BLaER1 (cell line): ENCODE measurements at regions not wholly inside any gene's neighbourhood (a gene's known extent, or its start where the extent isn't known, plus 50 kb on each side); places are given as distances from the start of the nearest gene placed in this dataset.
"Not testable (repeated sequence)": the region's sequence is repeated elsewhere in the genome, so short reads cannot be mapped to it uniquely, and the experiment has no call there.

Experiments used
- H3K27ac ChIP-seq: shearing (Covaris generic); formaldehyde crosslinking; 2 replicates; pipeline ENCODE4 v1.8.1; 2022
- H3K27me3 ChIP-seq: shearing (Covaris generic); formaldehyde crosslinking; 2 replicates; pipeline ENCODE4 v1.8.1; 2022
- H3K36me3 ChIP-seq: shearing (Covaris generic); formaldehyde crosslinking; 2 replicates; pipeline ENCODE4 v1.8.1; 2022
- H3K4me1 ChIP-seq: shearing (Covaris generic); formaldehyde crosslinking; 2 replicates; pipeline ENCODE4 v1.8.1; 2022
- H3K4me2 ChIP-seq: shearing (Covaris generic); formaldehyde crosslinking; 2 replicates; pipeline ENCODE4 v1.8.1; 2022
- H3K4me3 ChIP-seq: shearing (Covaris generic); formaldehyde crosslinking; 2 replicates; pipeline ENCODE4 v1.8.1; 2022
- H3K9ac ChIP-seq: shearing (Covaris generic); formaldehyde crosslinking; 2 replicates; pipeline ENCODE4 v1.8.1; 2022
- H3K9me3 ChIP-seq: shearing (Covaris generic); formaldehyde crosslinking; 2 replicates; pipeline ENCODE4 v1.8.1; 2022
- H4K20me1 ChIP-seq: shearing (Covaris generic); formaldehyde crosslinking; 2 replicates; pipeline ENCODE4 v1.8.1; 2022
- Cebpa-rat ChIP-seq: shearing (Covaris generic); IDR thresholded peaks from 2 replicates; pipeline ENCODE4 v1.8.1; 2022

DNA sequence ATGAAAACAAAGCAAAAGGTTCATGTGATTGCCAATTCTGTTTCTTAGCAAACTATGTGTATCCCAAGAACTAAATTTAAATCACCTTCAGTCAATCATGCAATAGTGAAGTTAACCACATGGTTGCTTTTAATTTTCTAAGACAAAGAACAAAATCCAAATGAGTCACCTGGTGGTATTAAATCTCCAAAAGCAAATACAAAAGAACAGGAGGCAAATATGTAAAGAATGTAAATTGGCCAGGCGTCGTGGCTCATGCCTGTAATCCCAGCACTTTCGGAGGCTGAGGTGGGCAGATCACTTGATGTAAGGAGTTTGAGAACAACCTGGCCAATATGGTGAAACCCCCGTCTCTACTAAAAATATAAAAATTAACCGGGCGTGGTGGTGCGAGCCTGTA lies 54.2 kb upstream of the PIK3R4 start:
- no peaks in the 10 kb centered on the region for H3K4me1 ChIP-seq
- H4K20me1 ChIP-seq: no peaks in the 10 kb centered on the region
- H3K4me2 ChIP-seq: no peak overlapping the region
- TF ChIP-seq Cebpa-rat: no peak
- H3K9ac ChIP-seq: no peak overlapping the region
- H3K27me3 ChIP-seq: no peaks in the 10 kb centered on the region
- no peak overlapping the region for H3K4me3 ChIP-seq
- H3K9me3 ChIP-seq: no peaks in the 10 kb centered on the region
- no peak overlapping the region for H3K27ac ChIP-seq
- H3K36me3 ChIP-seq: no peaks in the 10 kb centered on the region

DNA sequence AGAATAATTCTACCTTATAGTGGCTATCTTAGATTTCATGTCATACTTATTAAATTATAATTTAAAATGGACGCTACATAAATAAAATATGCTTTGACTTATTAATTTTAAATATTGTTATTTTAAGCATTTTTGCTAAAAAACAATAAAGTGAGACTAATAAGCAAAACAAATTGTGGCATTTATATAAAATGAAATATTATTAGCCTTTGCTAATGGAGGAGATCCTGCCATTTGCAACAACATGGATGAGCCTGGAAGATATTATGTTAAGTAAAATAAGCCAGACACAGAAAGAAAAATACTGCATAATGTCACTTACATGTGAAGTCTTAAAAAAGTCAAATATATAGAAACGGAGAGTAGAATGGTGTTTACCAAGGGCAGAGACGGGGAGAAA lies 54.8 kb upstream of the PIK3R4 start:
- no peaks in the 10 kb centered on the region for H3K27me3 ChIP-seq
- TF ChIP-seq Cebpa-rat: no peak
- no peak overlapping the region for H3K4me2 ChIP-seq

DNA sequence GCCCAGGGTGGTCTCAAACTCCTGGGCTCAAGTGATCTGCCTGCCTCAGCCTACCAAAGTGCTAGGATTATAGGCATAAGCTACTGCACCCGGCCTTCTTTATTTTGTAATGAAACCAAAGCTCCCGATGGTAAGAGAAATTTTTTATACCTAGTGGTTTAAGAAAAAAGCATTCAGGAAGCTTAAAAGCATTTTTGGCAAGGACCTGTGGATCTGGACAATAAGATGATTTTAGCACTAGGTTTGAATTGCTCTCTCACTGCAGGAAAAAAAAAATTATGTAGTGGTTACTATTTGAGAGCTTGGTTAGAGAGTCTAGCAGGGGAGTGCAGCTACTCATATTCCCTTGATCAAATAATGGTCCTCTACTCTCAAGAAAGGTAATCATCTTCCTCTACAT lies 64.9 kb upstream of the PIK3R4 start:
- Histone ChIP-seq H4K20me1 (no peaks in the 10 kb centered on the region), H3K9me3 (peaks cover 14% of the 10 kb centered on the region), H3K9ac (no peak overlapping the region), H3K27ac (no peak overlapping the region), H3K4me1 (no peaks in the 10 kb centered on the region), H3K4me2 (no peak overlapping the region), H3K27me3 (no peaks in the 10 kb centered on the region), H3K4me3 (no peak overlapping the region), H3K36me3 (no peaks in the 10 kb centered on the region)
- TF ChIP-seq Cebpa-rat: no peak

More for the DNA sequence above, 54.8 kb upstream of the PIK3R4 start:
- no peak overlapping the region for H3K4me3 ChIP-seq
- H3K27ac ChIP-seq: no peak overlapping the region
- no peaks in the 10 kb centered on the region for H4K20me1 ChIP-seq
- no peaks in the 10 kb centered on the region for H3K4me1 ChIP-seq
- H3K9me3 ChIP-seq: no peaks in the 10 kb centered on the region
- no peak overlapping the region for H3K9ac ChIP-seq
- H3K36me3 ChIP-seq: no peaks in the 10 kb centered on the region

DNA sequence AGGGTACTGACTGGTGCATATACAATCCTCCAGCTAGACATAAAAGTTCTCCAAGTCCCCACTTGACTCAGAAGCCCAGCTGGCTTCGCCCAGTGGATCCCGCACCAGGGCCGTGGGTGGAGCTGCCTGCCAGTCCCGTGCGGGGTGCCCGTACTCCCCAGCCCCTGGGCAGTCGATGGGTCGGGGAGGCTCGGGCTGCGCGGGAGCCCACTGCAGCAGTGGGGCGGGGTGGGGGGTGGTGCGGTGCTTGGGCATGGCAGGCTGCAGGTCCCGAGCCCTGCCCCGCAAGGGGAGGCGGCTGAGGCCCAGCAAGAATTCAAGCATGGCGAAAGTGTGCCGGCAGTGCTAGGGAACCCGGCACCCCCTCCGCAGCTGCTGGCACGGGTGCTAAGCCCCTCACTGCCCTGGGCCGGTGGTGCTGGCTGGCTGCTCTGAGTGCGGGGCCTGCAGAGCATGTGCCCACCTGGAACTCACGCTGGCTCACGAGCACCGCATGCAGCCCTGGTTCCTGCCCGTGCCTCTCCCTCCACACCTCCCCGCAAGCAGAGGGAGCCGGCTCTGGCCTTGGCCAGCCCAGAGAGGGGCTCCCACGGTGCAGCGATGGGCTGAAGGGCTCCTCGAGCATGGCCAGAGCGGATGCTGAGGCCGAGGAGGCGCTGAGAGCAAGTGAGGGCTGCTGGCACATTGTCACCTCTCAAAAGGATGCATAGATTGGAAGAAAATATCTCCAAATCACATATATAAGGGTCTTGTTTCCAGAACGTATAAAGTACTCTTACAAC lies 68.3 kb upstream of the PIK3R4 start:
- Histone ChIP-seq H3K9ac (no peak overlapping the region), H3K4me3 (no peak overlapping the region), H3K4me2 (no peak overlapping the region), H4K20me1 (no peaks in the 10 kb centered on the region), H3K27me3 (no peaks in the 10 kb centered on the region), H3K36me3 (no peaks in the 10 kb centered on the region), H3K9me3 (peaks cover 14% of the 10 kb centered on the region), H3K27ac (no peak overlapping the region), H3K4me1 (no peaks in the 10 kb centered on the region)
- TF ChIP-seq Cebpa-rat: no peak

DNA sequence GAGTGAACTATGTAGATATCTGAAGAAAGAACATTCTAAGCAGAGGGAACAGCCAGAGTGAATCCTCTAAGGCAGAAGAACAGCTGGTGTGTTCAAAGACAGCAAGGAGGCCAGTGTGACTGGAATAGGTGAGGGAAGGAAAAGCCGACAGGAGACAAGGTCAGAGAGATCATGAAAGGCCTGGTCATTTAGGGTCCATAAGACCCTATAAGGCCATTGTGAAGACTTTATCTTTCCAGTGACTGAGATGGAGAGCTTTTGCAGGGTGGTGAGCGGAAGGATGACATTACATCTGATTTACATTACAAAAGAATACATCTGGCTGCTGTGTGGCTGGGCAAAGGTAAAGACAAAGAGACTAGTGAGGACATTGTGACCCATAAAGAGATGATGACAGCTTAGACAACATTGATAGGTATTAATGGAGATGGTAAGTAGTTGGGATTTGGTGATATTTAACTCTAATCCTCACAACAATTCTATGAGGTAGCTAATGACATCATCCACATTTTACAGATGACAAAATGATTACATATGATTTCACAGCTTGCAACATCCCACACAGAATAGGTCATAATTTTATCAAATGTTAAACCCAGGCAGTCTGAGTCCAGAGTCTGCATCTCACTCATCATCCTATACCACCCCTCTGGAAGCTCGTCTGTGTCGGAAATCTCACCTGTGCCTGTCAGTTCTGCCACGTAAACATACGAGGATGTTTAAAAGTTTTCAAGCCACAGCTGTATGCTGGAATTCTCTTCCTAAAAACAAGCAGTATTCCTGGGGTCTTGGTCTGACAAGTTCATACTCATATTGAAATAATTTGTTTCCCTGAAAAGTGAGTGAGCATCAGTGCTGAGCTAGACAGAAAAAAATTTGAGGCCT lies 70.2 kb upstream of the PIK3R4 start:
- Histone ChIP-seq H3K36me3 (no peaks in the 10 kb centered on the region), H3K4me2 (no peak overlapping the region), H3K9me3 (peaks cover 14% of the 10 kb centered on the region), H3K9ac (no peak overlapping the region), H3K27ac (no peak overlapping the region), H4K20me1 (no peaks in the 10 kb centered on the region), H3K4me1 (no peaks in the 10 kb centered on the region), H3K27me3 (no peaks in the 10 kb centered on the region), H3K4me3 (no peak overlapping the region)
- TF ChIP-seq Cebpa-rat: no peak

DNA sequence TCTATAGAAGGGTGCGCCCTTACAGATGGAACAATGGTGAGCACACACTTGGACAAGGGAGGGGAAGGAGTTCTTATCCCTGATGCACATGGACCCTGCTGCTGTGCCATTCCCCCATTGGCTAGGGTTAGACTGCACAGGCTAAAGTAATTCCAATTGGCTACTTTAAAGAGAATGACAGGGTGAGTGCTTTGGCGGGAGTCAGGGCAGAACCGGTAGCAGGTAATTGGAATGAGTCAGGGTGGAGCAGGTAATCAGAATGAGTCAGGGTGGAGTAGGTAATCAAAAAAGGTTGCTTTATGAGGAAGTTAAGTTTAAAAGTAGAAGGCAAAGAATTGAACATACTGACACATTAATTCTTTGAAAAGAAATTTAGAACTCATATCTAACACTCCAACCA lies 71.4 kb upstream of the PIK3R4 start:
- not testable (repeated sequence) for H3K9ac ChIP-seq, H3K27me3 ChIP-seq, H3K4me1 ChIP-seq, H3K4me2 ChIP-seq, H4K20me1 ChIP-seq, H3K4me3 ChIP-seq, H3K36me3 ChIP-seq, H3K27ac ChIP-seq
- peaks cover 14% of the 10 kb centered on the region for H3K9me3 ChIP-seq

DNA sequence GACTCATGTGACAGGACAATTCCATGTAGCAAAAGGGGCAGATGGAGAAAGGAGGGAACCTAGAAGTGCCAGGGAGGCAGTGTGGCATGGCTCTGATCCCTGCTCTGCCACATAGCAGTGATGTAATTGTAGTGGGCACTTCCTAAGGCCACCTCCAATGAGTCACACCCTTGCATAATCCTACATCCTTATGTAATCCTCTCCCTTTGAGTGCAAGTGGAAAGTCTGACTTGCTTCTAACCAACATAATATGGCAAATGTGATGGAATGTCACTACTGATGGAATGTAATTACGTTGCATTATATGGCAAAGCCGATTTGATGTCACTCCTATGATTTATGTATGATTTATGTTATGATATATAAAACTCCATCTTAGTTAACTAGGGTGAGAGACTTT lies 72.9 kb upstream of the ATP2C1 start:
- no peak overlapping the region for H3K27ac ChIP-seq
- H3K9me3 ChIP-seq: no peaks in the 10 kb centered on the region
- no peak overlapping the region for H3K4me3 ChIP-seq
- no peak overlapping the region for H3K4me2 ChIP-seq
- no peaks in the 10 kb centered on the region for H4K20me1 ChIP-seq
- no peaks in the 10 kb centered on the region for H3K27me3 ChIP-seq
- TF ChIP-seq Cebpa-rat: no peak
- no peaks in the 10 kb centered on the region for H3K36me3 ChIP-seq
- no peak overlapping the region for H3K9ac ChIP-seq
- no peaks in the 10 kb centered on the region for H3K4me1 ChIP-seq

DNA sequence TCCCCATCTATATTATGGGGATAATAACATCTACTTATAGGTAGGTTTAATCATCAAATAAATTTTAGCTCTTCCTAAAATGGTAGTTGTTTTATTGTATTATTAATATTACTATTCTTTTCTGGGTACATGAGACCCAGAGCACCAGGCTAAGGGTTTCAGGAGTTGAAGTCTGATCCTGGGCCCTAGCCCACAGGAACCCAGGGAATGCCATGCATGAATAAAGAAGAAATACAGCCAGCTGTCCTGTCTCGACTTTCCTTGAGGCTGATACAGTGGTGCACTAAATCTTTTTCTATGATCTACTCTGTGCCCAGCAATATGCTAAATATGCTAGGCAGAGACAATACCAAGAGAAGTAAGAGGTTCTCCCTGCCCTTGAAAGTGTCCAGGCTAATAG lies 72.1 kb upstream of the ATP2C1 start:
- H3K4me3 ChIP-seq: no peak overlapping the region
- H3K36me3 ChIP-seq: no peaks in the 10 kb centered on the region
- H3K27me3 ChIP-seq: no peaks in the 10 kb centered on the region
- no peak overlapping the region for H3K9ac ChIP-seq
- H3K4me2 ChIP-seq: no peak overlapping the region
- H4K20me1 ChIP-seq: no peaks in the 10 kb centered on the region
- no peaks in the 10 kb centered on the region for H3K4me1 ChIP-seq
- TF ChIP-seq Cebpa-rat: no peak
- no peak overlapping the region for H3K27ac ChIP-seq
- H3K9me3 ChIP-seq: no peaks in the 10 kb centered on the region

DNA sequence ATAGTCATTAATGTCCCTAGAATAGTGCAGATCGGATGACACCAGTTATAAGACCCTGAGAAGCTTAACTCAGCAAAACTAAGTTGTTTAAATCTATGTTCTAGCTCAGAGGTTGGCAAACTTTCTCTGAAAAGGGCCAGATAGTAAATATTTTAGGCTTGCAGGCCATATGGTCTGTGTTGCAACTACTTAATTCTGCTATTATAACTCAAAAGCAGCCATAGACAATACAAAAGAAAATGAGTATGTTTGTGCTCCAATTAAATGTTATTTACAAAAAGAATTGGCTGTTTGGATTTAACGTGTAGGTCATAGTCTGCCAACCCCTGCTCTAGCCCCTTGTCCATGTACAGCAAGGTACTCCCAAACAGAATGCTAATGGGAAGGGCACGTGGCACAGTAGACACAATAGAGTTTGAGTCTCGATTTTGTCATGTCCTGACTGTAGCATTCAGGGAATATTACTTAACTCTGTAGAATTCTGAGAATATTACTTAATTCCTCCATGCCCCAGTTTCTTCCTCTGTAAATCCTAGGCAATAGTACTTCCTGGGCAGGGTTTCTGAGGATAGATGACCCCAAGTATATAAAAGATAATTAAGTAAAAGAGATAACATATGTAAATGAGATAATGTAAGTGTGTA lies 70.5 kb upstream of the ATP2C1 start:
- no peak overlapping the region for H3K4me3 ChIP-seq
- H3K4me2 ChIP-seq: no peak overlapping the region

DNA sequence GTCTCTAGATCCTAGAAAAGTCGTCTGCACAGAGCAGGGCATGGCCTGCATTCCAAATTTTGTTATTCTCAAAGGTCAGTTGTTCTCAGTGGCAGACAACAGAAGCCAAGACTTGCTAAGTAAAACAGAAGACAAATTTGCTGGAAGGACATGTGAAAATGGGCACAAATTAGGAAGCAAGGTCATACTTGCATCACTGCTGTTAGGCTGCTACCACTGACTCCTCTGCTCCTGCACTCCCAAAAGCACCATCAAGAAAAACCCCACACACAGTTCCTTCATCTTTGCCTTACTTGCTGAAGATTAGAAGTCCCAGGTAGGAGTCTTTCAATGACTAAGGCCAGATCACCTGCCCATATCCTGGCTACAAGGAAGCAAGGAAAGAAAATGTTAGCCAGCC lies 69.9 kb upstream of the ATP2C1 start:
- no peak for TF ChIP-seq Cebpa-rat
- Histone ChIP-seq H3K4me2 (no peak overlapping the region), H3K36me3 (no peaks in the 10 kb centered on the region), H3K27me3 (no peaks in the 10 kb centered on the region), H3K4me1 (no peaks in the 10 kb centered on the region), H3K9me3 (no peaks in the 10 kb centered on the region), H3K4me3 (no peak overlapping the region), H4K20me1 (no peaks in the 10 kb centered on the region), H3K27ac (no peak overlapping the region), H3K9ac (no peak overlapping the region)

More for the DNA sequence above, 70.5 kb upstream of the ATP2C1 start:
- no peaks in the 10 kb centered on the region for H3K27me3 ChIP-seq
- H3K9me3 ChIP-seq: no peaks in the 10 kb centered on the region
- no peaks in the 10 kb centered on the region for H3K4me1 ChIP-seq
- TF ChIP-seq Cebpa-rat: no peak
- H4K20me1 ChIP-seq: no peaks in the 10 kb centered on the region
- no peak overlapping the region for H3K9ac ChIP-seq
- H3K27ac ChIP-seq: no peak overlapping the region
- H3K36me3 ChIP-seq: no peaks in the 10 kb centered on the region
